ENCODE measurements at regions not wholly inside any gene's neighbourhood (a gene's known extent, or its start where the extent isn't known, plus 50 kb on each side); places are given as distances from the start of the nearest gene placed in this dataset.

DNA sequence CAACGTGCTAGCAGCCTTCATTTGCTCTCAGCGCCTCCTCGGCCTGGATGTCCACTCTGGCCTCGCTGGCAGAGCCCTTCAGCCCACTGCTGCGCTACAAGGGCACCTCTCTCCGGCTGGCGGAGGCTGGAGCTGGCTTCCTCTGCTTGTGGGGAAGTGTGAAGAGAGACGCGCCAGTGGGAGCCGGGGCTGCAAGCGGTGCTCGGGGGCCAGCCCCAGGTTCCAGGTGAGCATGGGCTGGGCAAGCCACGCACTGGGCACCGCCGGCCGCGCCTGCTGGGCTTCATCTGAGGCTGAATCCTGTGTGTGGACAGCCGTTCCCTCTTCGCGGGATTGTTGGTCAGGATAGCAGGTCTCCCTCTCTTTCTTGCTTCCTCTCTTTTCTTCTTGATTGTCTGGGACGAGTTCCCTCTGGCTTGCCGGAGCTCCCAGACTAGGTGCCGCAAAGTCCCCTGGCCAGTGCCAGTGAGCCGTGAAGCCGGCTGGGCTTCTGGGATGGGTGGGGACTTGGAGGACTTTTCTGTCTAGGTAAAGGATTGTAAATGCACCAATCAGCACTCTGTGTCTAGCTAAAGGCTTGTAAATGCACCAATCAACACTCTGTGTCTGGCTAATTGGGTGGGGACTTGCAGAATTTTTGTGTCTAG lies 165.0 kb downstream of the HEPH start:
- DNase-seq (ENCODE audit: low read depth in 2 of 3, low spot score in 2 of 3): no peak

DNA sequence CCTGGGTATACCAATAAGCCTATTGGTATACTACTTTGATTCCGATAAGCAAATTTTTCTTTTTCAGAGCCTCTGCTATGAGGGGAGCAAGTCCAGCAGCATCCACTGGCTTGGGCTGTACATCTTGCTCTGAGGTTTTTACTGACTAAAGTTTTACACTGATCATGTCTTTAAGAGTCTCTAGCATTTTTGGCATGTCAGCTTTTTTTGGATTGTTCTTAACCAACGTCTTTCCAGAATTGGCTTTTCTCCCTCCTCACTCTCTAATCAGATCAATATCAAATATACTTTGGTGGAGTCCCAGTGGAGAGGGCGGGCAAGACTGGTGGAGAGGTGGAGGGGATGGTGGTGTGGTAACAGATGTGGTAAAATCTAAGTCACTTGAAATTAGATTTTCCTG lies 196.8 kb downstream of the HEPH start:
- DNase-seq (ENCODE audit: low read depth in 2 of 3, low spot score in 2 of 3): no peak

GRCh38 chrX:66384722-66385121 lies 220.7 kb downstream of the HEPH start:
- no peak for DNase-seq (ENCODE audit: low read depth in 2 of 3, low spot score in 2 of 3)

- no peak for DNase-seq (ENCODE audit: low read depth in 2 of 3, low spot score in 2 of 3)
Observed at GRCh38 chrX:66399273-66399672, 235.2 kb downstream of the HEPH start.

GRCh38 chrX:66402165-66402564 lies 236.7 kb downstream of the EDA2R start:
- no peak for DNase-seq (ENCODE audit: low read depth in 2 of 3, low spot score in 2 of 3)

DNA sequence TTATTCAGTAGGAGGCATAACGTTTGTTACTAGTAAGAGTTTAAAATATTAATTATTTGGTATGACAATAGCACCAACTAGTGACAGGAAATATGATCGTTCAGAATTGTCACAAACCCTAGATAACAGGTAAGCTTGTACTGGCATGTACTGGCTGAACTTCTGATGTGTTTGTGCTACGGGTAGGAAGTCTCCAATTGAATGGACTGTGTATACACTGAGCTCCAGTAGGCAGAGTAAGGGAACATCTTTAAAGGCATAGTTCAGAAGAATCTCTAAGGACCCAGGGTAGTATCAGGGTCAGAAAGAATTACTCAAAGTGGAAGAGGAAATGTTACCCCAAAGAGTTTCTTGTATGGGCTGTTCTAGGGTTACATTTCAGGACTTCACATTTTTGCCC lies 230.4 kb downstream of the EDA2R start:
- peak in 1 of 3 donors; percentile 33 for DNase-seq (ENCODE audit: low read depth in 2 of 3, low spot score in 2 of 3)

DNA sequence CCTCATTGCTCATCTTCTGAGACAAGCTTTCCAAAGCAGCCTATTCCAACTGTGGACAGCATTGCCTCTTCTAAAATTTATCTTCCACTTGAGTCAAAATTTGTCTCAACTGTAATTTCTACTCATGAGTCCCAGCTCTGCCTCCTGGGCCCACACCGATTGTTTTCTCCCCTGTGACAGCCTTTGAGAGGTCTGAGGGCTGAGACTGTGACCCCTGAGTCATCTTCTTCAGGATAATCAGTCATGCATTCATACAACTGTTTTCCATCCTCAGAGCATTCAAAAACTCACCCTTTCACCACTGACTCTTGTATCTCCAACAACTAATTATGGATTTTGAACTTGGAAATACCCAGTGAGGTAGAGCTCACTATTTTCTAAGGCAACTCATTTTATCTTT lies 228.1 kb downstream of the EDA2R start:
- no peak for DNase-seq (ENCODE audit: low read depth in 2 of 3, low spot score in 2 of 3)
